Spinal cord (tissue), 9 donors: ENCODE measurements at regions not wholly inside any gene's neighbourhood (a gene's known extent, or its start where the extent isn't known, plus 50 kb on each side); places are given as distances from the start of the nearest gene placed in this dataset.

Experiments
- DNase-seq, 6 donors: peaks; one replicate each; pipeline versions ENCODE4 v3.0.0 to v3.0.0-alpha.2; 2013 to 2015; ENCODE audit warnings: low spot score in 6 of 6, low read depth in 4 of 6
- H3K27ac ChIP-seq: one replicate; pipeline ENCODE4 v1.5.1; 2013; ENCODE audit warnings: low read depth, low read length, control low read depth
- H3K27me3 ChIP-seq: one replicate; pipeline ENCODE4 v1.6.1; 2013; ENCODE audit warnings: low read length; ENCODE audit not compliant: control insufficient read depth, insufficient read depth
- H3K36me3 ChIP-seq: one replicate; pipeline ENCODE4 v1.6.1; 2013; ENCODE audit warnings: low read length; ENCODE audit not compliant: control insufficient read depth, insufficient read depth
- H3K4me1 ChIP-seq: one replicate; pipeline ENCODE4 v1.6.1; 2013; ENCODE audit warnings: low read length; ENCODE audit not compliant: control insufficient read depth, insufficient read depth
- H3K4me3 ChIP-seq: one replicate; pipeline ENCODE4 v1.5.1; 2013; ENCODE audit warnings: low read depth, low read length, control low read depth
- H3K9me3 ChIP-seq: one replicate; pipeline ENCODE4 v1.6.1; 2013; ENCODE audit warnings: low read length; ENCODE audit not compliant: control insufficient read depth, insufficient read depth
- WGBS: methylation state at CpG from one replicate; pipeline ENCODE4 v1.1.5; 2013; ENCODE audit warnings: missing lambda C conversion rate; ENCODE audit not compliant: insufficient coverage; 5-methylcytosine and 5-hydroxymethylcytosine counted together
- donor health status: healthy.

GRCh38 chr6:19465256-19465655, 371.9 kb upstream of the ID4 start:
- no peaks in the 10 kb centered on the region for H3K9me3 ChIP-seq
- no peak overlapping the region for H3K27ac ChIP-seq
- DNase-seq, result peak in 2 of 6 donors; percentile 16 to 66
- no peaks in the 10 kb centered on the region for H3K27me3 ChIP-seq
- H3K4me3 ChIP-seq, result no peak overlapping the region
- no peaks in the 10 kb centered on the region for H3K4me1 ChIP-seq
- H3K36me3 ChIP-seq, result no peaks in the 10 kb centered on the region
- WGBS, result 24% methylated on average over 8 of the region's 10 CpGs

DNA sequence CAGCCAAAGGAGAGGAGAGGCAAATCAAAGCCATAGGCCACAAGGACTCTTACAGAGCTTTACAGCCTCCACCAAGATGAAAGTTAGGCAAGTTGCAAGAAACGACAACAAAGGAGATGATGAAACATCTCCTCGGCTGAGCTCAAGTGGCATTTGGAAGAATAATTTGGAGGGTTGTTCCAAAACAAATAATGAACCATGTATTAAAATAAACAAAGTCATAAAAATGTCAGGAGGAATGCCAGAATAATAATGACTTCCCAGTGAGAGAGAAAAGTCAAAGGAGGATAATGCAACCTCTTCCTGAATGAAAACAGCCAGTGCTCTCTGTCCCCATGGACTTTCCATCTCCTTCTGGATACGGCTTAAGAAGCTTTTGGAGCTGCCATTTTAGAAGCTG, 371.4 kb upstream of the ID4 start:
- DNase-seq, result peak in 1 of 6 donors; percentile 16
- Histone ChIP-seq H3K27me3 (no peaks in the 10 kb centered on the region), H3K4me1 (no peaks in the 10 kb centered on the region), H3K4me3 (no peak overlapping the region), H3K27ac (no peak overlapping the region), H3K36me3 (no peaks in the 10 kb centered on the region), H3K9me3 (no peaks in the 10 kb centered on the region)
- no CpG with 5 or more reads among the region's 3 CpGs for WGBS

GRCh38 chr6:19470333-19470732, 366.8 kb upstream of the ID4 start:
- Histone ChIP-seq H3K4me3 (no peak overlapping the region), H3K36me3 (no peaks in the 10 kb centered on the region), H3K27ac (no peak overlapping the region), H3K9me3 (no peaks in the 10 kb centered on the region), H3K27me3 (no peaks in the 10 kb centered on the region), H3K4me1 (no peaks in the 10 kb centered on the region)
- 75% methylated on average over 7 of the region's 7 CpGs for WGBS
- no peak for DNase-seq

- H3K36me3 ChIP-seq, result no peaks in the 10 kb centered on the region
- no peaks in the 10 kb centered on the region for H3K27me3 ChIP-seq
- no peak for DNase-seq
- no peak overlapping the region for H3K27ac ChIP-seq
- H3K4me3 ChIP-seq, result no peak overlapping the region
- H3K9me3 ChIP-seq, result peaks cover 3% of the 10 kb centered on the region
- H3K4me1 ChIP-seq, result no peaks in the 10 kb centered on the region
- 83% methylated on average over 1 of the region's 4 CpGs for WGBS
These were observed 365.0 kb upstream of the ID4 start for GRCh38 chr6:19472153-19472552.

DNA sequence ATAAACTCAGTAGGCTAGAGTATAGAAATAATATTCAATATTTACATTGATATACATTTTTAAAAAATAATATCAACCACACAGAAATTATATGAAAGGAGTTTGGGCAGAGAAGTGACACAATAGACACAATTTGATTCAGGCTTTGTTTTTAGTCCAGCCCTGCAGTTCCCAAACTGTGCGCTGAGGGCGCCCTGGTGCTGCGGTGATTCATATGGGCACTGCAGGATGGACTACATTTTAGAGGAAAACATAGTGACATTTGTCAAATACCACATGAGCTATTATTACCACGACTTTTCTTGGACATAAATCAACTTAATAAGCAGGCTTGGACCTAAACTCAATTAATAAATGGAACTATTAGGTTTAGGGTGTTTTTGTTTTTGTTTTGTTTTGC, 364.3 kb upstream of the ID4 start:
- Histone ChIP-seq H3K27ac (no peak overlapping the region), H3K4me1 (no peaks in the 10 kb centered on the region), H3K27me3 (no peaks in the 10 kb centered on the region), H3K9me3 (peaks cover 3% of the 10 kb centered on the region), H3K36me3 (no peaks in the 10 kb centered on the region), H3K4me3 (no peak overlapping the region)
- DNase-seq, result no peak
- WGBS, result 64% methylated on average over 3 of the region's 4 CpGs

GRCh38 chr6:19477563-19477962, 359.6 kb upstream of the ID4 start:
- Histone ChIP-seq H3K9me3 (peaks cover 3% of the 10 kb centered on the region), H3K4me3 (no peak overlapping the region), H3K36me3 (no peaks in the 10 kb centered on the region), H3K27me3 (no peaks in the 10 kb centered on the region), H3K4me1 (peaks cover 2% of the 10 kb centered on the region), H3K27ac (no peak overlapping the region)
- DNase-seq, result no peak
- no CpG with 5 or more reads among the region's 1 CpG for WGBS

GRCh38 chr6:19478273-19478672, 358.9 kb upstream of the ID4 start:
- DNase-seq, result no peak
- WGBS, result 76% methylated on average over 3 of the region's 4 CpGs
- Histone ChIP-seq H3K9me3 (peaks cover 3% of the 10 kb centered on the region), H3K36me3 (no peaks in the 10 kb centered on the region), H3K4me1 (peaks cover 2% of the 10 kb centered on the region), H3K27ac (no peak overlapping the region), H3K27me3 (no peaks in the 10 kb centered on the region), H3K4me3 (no peak overlapping the region)

DNA sequence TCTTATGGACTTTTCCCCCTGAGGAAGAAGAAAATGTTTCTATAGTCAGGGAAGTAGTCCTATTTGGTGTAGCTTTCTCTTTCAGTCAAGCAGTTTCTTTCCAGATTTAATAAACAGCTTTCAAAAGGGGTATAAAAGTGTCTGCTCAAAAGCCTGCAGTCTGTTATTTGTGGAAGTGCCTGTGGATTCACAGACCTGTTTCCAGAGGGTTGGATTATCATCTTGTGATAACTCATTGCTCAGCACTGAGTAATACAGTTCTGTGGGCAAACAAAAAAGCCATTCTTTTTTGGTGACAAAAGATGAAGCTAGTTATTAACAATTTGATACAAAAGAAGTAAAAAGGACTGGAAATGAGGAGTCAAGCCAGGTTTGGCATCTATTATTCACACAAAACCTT, 358.2 kb upstream of the ID4 start:
- Histone ChIP-seq H3K27me3 (no peaks in the 10 kb centered on the region), H3K4me3 (no peak overlapping the region), H3K9me3 (peaks cover 3% of the 10 kb centered on the region), H3K4me1 (peaks cover 2% of the 10 kb centered on the region), H3K36me3 (no peaks in the 10 kb centered on the region), H3K27ac (no peak overlapping the region)
- peak in 1 of 6 donors; percentile 42 for DNase-seq

- DNase-seq, result no peak
- H3K9me3 ChIP-seq, result peaks cover 3% of the 10 kb centered on the region
- no peaks in the 10 kb centered on the region for H3K27me3 ChIP-seq
- no peaks in the 10 kb centered on the region for H3K36me3 ChIP-seq
- H3K4me1 ChIP-seq, result peaks cover 2% of the 10 kb centered on the region
- no peak overlapping the region for H3K27ac ChIP-seq
- H3K4me3 ChIP-seq, result no peak overlapping the region
These were observed 357.6 kb upstream of the ID4 start for GRCh38 chr6:19479551-19479950.

DNA sequence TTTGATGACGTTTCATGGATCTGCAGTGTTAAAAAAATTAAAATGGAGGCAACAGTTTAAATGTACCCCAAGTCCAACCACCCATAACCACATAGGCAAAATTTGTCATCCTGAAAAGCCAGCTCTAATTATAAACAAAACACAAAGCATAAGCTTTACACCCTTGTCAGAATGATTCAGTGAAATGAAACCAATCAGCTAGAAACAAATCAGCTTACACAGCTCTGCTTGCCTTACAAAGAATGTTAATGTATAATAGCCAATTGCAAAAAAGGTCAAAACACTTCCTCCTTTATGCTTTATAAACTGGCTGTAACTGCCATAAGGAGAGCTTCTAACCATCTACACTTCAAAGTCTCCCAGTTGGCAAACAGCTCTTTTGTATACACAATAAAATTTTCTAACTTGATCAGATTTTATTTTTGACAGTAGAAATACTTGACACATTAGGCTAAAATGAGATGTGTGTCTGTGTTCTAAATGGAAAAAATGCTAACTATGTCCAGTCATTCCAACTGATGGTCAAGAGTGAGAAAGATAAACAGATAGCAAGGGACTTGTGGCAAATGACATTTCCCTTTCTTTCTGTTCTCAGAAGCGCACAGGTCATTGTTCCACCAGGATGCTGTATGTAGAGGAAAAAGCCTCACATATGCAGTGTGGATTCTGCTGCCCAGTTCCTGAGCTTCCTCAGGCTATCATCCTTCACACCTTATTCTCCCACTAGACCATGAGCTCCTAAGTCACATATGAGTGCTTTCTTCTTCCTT, 344.3 kb upstream of the ID4 start:
- Histone ChIP-seq H3K4me3 (no peak overlapping the region), H3K27ac (no peak overlapping the region), H3K27me3 (no peaks in the 10 kb centered on the region), H3K9me3 (no peaks in the 10 kb centered on the region), H3K36me3 (no peaks in the 10 kb centered on the region), H3K4me1 (no peaks in the 10 kb centered on the region)
- peak in 2 of 6 donors; percentile 9 to 39 for DNase-seq
- WGBS, result no CpG with 5 or more reads among the region's 2 CpGs
